ENCODE measurements at regions not wholly inside any gene's neighbourhood (a gene's known extent, or its start where the extent isn't known, plus 50 kb on each side); places are given as distances from the start of the nearest gene placed in this dataset.
"Not testable (repeated sequence)": the region's sequence is repeated elsewhere in the genome, so short reads cannot be mapped to it uniquely, and the experiment has no call there.

GRCh38 chr4:62601737-62602136 lies 1401.6 kb downstream of the ADGRL3 start (continued):
- TF ChIP-seq ZNF462 (CRISPR knock-in tag; IDR thresholded peaks at IDR 0.05) (no peak), STAT1 (IDR thresholded peaks at IDR 0.05; ENCODE audit: unreplicated experiment) (no peak)

- not testable (repeated sequence) for H3K27ac Mint-ChIP-seq; H3K4me3 Mint-ChIP-seq; H3K27me3 ChIP-seq (ENCODE audit: insufficient read depth); H3K27me3 Mint-ChIP-seq (ENCODE audit: insufficient read depth, low read depth, poor library complexity); H3K4me3 ChIP-seq; H3K4me2 ChIP-seq; H2AFZ ChIP-seq; H3K36me3 ChIP-seq (ENCODE audit: insufficient read depth); H3K9me3 Mint-ChIP-seq; H3K79me2 ChIP-seq (replicated peaks; ENCODE audit: insufficient read depth); H3K4me1 Mint-ChIP-seq; H3K36me3 Mint-ChIP-seq (ENCODE audit: low read depth); H3K9me2 ChIP-seq (ENCODE audit: insufficient read depth); ATAC-seq; H3K27ac ChIP-seq (ENCODE audit: low read depth); H3K4me1 ChIP-seq (ENCODE audit: insufficient read depth); H3F3A ChIP-seq (replicated peaks; ENCODE audit: low read depth); H4K20me1 ChIP-seq (replicated peaks; ENCODE audit: insufficient read depth)
- peak; percentile 65 for DNase-seq (ENCODE audit: low spot score)
- TF ChIP-seq CTCF (conservative IDR thresholded peaks at IDR 0.05; ENCODE audit: low read depth in 2 of 2) = peak; percentile 64 to 79
Measured at GRCh38 chr4:62595265-62595664, 1395.1 kb downstream of the ADGRL3 start.
